ENCODE measurements at regions not wholly inside any gene's neighbourhood (a gene's known extent, or its start where the extent isn't known, plus 50 kb on each side); places are given as distances from the start of the nearest gene placed in this dataset.

DNA sequence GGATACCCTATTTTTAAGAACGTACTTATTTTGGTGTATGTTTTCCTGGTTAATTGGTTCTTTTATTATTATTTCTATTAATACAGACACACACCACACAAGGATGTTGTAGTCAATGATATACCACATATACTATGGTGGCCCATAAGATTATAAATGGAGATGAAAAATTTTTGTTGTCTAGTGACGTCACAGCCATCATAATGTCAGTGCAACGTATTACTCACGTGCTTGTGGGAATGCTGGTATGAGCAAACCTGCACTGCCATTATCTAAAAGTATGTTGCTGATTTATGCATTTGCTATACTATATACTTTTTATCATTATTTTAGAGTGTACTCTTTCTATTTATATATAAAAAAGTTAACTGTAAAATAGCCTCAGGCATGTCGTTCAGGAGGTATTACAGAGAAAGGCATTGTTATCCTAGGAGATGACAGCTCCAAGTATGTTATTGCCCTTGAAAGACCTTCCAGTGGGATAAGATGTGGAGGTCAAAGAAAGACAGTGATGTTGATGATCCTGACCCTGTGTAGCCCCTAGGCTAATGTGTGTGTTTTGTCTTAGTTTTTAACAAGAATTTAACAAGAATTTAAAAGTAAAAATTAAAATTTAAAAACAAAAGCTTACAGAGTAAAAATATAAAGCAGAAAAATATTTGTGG is 65.6 kb upstream of the SGCD start:
- TF ChIP-seq, protein P1, sequence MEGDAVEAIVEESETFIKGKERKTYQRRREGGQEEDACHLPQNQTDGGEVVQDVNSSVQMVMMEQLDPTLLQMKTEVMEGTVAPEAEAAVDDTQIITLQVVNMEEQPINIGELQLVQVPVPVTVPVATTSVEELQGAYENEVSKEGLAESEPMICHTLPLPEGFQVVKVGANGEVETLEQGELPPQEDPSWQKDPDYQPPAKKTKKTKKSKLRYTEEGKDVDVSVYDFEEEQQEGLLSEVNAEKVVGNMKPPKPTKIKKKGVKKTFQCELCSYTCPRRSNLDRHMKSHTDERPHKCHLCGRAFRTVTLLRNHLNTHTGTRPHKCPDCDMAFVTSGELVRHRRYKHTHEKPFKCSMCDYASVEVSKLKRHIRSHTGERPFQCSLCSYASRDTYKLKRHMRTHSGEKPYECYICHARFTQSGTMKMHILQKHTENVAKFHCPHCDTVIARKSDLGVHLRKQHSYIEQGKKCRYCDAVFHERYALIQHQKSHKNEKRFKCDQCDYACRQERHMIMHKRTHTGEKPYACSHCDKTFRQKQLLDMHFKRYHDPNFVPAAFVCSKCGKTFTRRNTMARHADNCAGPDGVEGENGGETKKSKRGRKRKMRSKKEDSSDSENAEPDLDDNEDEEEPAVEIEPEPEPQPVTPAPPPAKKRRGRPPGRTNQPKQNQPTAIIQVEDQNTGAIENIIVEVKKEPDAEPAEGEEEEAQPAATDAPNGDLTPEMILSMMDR (IDR thresholded peaks at IDR 0.05) = no peak
- TF ChIP-seq EP300 (IDR thresholded peaks at IDR 0.05) (no peak), CEBPB (IDR thresholded peaks at IDR 0.05) (no peak), REST (IDR thresholded peaks at IDR 0.05) (no peak), CHD2 (IDR thresholded peaks at IDR 0.05; ENCODE audit: low read length, partially characterized antibody) (no peak), MAZ (IDR thresholded peaks at IDR 0.05; ENCODE audit: borderline replicate concordance, low read depth, low read length) (no peak), MAFK (IDR thresholded peaks at IDR 0.05; ENCODE audit: partially characterized antibody) (no peak), RCOR1 (IDR thresholded peaks at IDR 0.05; ENCODE audit: low read depth, low read length) (no peak), POLR2A (IDR thresholded peaks at IDR 0.05; ENCODE audit: low read length) (no peak), GATA3 (IDR thresholded peaks at IDR 0.05; ENCODE audit: borderline replicate concordance) (no peak)
- TF ChIP-seq, protein P2, sequence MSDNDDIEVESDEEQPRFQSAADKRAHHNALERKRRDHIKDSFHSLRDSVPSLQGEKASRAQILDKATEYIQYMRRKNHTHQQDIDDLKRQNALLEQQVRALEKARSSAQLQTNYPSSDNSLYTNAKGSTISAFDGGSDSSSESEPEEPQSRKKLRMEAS (IDR thresholded peaks at IDR 0.05) = no peak

All from A549 (cell line).